DOHH2 (cell line): ENCODE measurements at regions not wholly inside any gene's neighbourhood (a gene's known extent, or its start where the extent isn't known, plus 50 kb on each side); places are given as distances from the start of the nearest gene placed in this dataset.

ENCODE experiments used
- H3F3A ChIP-seq: fragments of 200-600 bp; sonication (generic), shearing (Covaris generic); 2 replicates; pipeline ENCODE4 v1.6.0; 2016; ENCODE audit warnings: antibody characterized with exemption, mild to moderate bottlenecking; ENCODE audit not compliant: control insufficient read depth, insufficient read depth
- H3K27ac ChIP-seq: fragments of 200-600 bp; sonication (generic); 2 replicates; pipeline ENCODE4 v1.5.1; 2014; ENCODE audit warnings: low read depth, mild to moderate bottlenecking, low read length, moderate library complexity
- H3K27me3 ChIP-seq: fragments of 200-600 bp; sonication (generic); 2 replicates; pipeline ENCODE4 v1.6.1; 2014; ENCODE audit warnings: mild to moderate bottlenecking, low read length, mixed read lengths; ENCODE audit not compliant: control insufficient read depth
- H3K36me3 ChIP-seq: fragments of 200-600 bp; sonication (generic); 2 replicates; pipeline ENCODE4 v1.6.1; 2014; ENCODE audit warnings: mild to moderate bottlenecking, low read length, moderate library complexity, mixed read lengths; ENCODE audit not compliant: control insufficient read depth
- H3K4me1 ChIP-seq: fragments of 200-600 bp; sonication (generic); 2 replicates; pipeline ENCODE4 v1.6.1; 2014; ENCODE audit warnings: mild to moderate bottlenecking, low read length, mixed read lengths; ENCODE audit not compliant: control insufficient read depth
- H3K4me2 ChIP-seq: fragments of 200-600 bp; sonication (generic); 2 replicates; pipeline ENCODE4 v1.6.0; 2014; ENCODE audit warnings: mild to moderate bottlenecking, low read length, moderate library complexity
- H3K4me3 ChIP-seq: fragments of 200-600 bp; sonication (generic); 2 replicates; pipeline ENCODE4 v1.5.1; 2014; ENCODE audit warnings: mild to moderate bottlenecking, low read length, mixed read lengths
- H3K79me2 ChIP-seq: fragments of 200-600 bp; sonication (generic); 2 replicates; pipeline ENCODE4 v1.6.1; 2014; ENCODE audit warnings: mild to moderate bottlenecking, low read length, mixed read lengths; ENCODE audit not compliant: control insufficient read depth
- H3K9me2 ChIP-seq: fragments of 200-600 bp; sonication (generic); replicated peaks from 2 replicates; pipeline ENCODE4 v1.6.1; 2014; ENCODE audit warnings: mild to moderate bottlenecking, low read length, mixed read lengths; ENCODE audit not compliant: control insufficient read depth
- H3K9me3 ChIP-seq: fragments of 200-600 bp; sonication (generic); 2 replicates; pipeline ENCODE4 v1.6.1; 2014; ENCODE audit warnings: antibody characterized with exemption, low read length, mixed read lengths; ENCODE audit not compliant: control insufficient read depth, insufficient read depth
- H4K20me1 ChIP-seq: fragments of 200-600 bp; sonication (generic); 2 replicates; pipeline ENCODE4 v1.6.0; 2014; ENCODE audit warnings: low read depth, mild to moderate bottlenecking, antibody characterized with exemption, low read length, moderate library complexity; ENCODE audit not compliant: control insufficient read depth, insufficient read depth
- CTCF ChIP-seq: fragments of 200-600 bp; sonication (generic); IDR thresholded peaks from one replicate; pipeline ENCODE4 v1.5.1; 2014; ENCODE audit warnings: antibody characterized with exemption, mild to moderate bottlenecking, low read depth, low read length; ENCODE audit not compliant: poor library complexity, severe bottlenecking
- EZH2phosphoT487 ChIP-seq: fragments of 200-600 bp; sonication (generic); IDR thresholded peaks from 2 replicates; pipeline ENCODE4 v1.6.1; 2017; ENCODE audit warnings: borderline replicate concordance, mild to moderate bottlenecking, antibody characterized with exemption, low read length, moderate library complexity, mixed read lengths

- H3K9me3 ChIP-seq, result no peaks in the 10 kb centered on the region
- no peak for TF ChIP-seq EZH2phosphoT487
- TF ChIP-seq CTCF, result no peak
- peaks cover 7% of the 10 kb centered on the region for H3K27me3 ChIP-seq
- H3K9me2 ChIP-seq, result no peaks in the 10 kb centered on the region
- H3K36me3 ChIP-seq, result no peaks in the 10 kb centered on the region
- no peaks in the 10 kb centered on the region for H3F3A ChIP-seq
- H3K27ac ChIP-seq, result no peak overlapping the region
- H3K4me2 ChIP-seq, result no peak overlapping the region
- H3K79me2 ChIP-seq, result no peaks in the 10 kb centered on the region
- no peaks in the 10 kb centered on the region for H4K20me1 ChIP-seq
- no peak overlapping the region for H3K4me3 ChIP-seq
- no peaks in the 10 kb centered on the region for H3K4me1 ChIP-seq
Observed at GRCh38 chr2:16506366-16506765, 159.3 kb downstream of the CYRIA start.

- H4K20me1 ChIP-seq, result no peaks in the 10 kb centered on the region
- no peaks in the 10 kb centered on the region for H3K9me2 ChIP-seq
- no peak overlapping the region for H3K27ac ChIP-seq
- H3K36me3 ChIP-seq, result no peaks in the 10 kb centered on the region
- H3K4me1 ChIP-seq, result no peaks in the 10 kb centered on the region
- H3K9me3 ChIP-seq, result no peaks in the 10 kb centered on the region
- no peaks in the 10 kb centered on the region; the same call in 1 of the 2 replicates for H3K27me3 ChIP-seq
- no peak for TF ChIP-seq EZH2phosphoT487
- no peak for TF ChIP-seq CTCF
- H3F3A ChIP-seq, result no peaks in the 10 kb centered on the region
- no peaks in the 10 kb centered on the region for H3K79me2 ChIP-seq
- no peak overlapping the region for H3K4me3 ChIP-seq
- no peak overlapping the region for H3K4me2 ChIP-seq
Observed at GRCh38 chr2:16496426-16497388, 168.9 kb downstream of the CYRIA start.

- Histone ChIP-seq H3K27me3 (no peaks in the 10 kb centered on the region; the same call in 1 of the 2 replicates), H3K4me1 (no peaks in the 10 kb centered on the region), H4K20me1 (no peaks in the 10 kb centered on the region), H3F3A (no peaks in the 10 kb centered on the region), H3K36me3 (no peaks in the 10 kb centered on the region), H3K4me3 (no peak overlapping the region), H3K9me2 (no peaks in the 10 kb centered on the region), H3K9me3 (no peaks in the 10 kb centered on the region), H3K79me2 (no peaks in the 10 kb centered on the region), H3K4me2 (no peak overlapping the region), H3K27ac (no peak overlapping the region)
- TF ChIP-seq CTCF (no peak), EZH2phosphoT487 (no peak)
Observed at GRCh38 chr2:16495509-16496208, 170.0 kb downstream of the CYRIA start.
